NCI-H2227 treated with DMSO at 0.1 percent for 48 hours (cell line): ENCODE measurements at regions not wholly inside any gene's neighbourhood (a gene's known extent, or its start where the extent isn't known, plus 50 kb on each side); places are given as distances from the start of the nearest gene placed in this dataset.
"Not testable (repeated sequence)": the region's sequence is repeated elsewhere in the genome, so short reads cannot be mapped to it uniquely, and the experiment has no call there.

Source experiments
- DNase-seq: peaks from one replicate; lab custom pipeline; 2025; lab: John Stamatoyannopoulos, UW

GRCh38 chr9:81814401-81814793 is 113.8 kb upstream of the SPATA31D4 start:
- DNase-seq = no peak

- peak; percentile 75 for DNase-seq
Observed at GRCh38 chr9:81814794-81815464, 113.3 kb upstream of the SPATA31D4 start.

- peak; percentile 10 for DNase-seq
Observed at GRCh38 chr9:81815781-81816180, 112.4 kb upstream of the SPATA31D4 start.

GRCh38 chr9:81819155-81819554 is 109.1 kb upstream of the SPATA31D4 start:
- DNase-seq = no peak

- DNase-seq = no peak
Observed at GRCh38 chr9:81819859-81820546, 108.2 kb upstream of the SPATA31D4 start.

- DNase-seq = no peak
Observed at GRCh38 chr9:81822301-81822865, 105.8 kb upstream of the SPATA31D4 start.

- DNase-seq = no peak
Observed at GRCh38 chr9:81822967-81823366, 105.3 kb upstream of the SPATA31D4 start.

- no peak for DNase-seq
Observed at GRCh38 chr9:81823672-81824554, 104.3 kb upstream of the SPATA31D4 start.

- DNase-seq = no peak
Observed at GRCh38 chr9:81824802-81825730, 103.2 kb upstream of the SPATA31D4 start.

- no peak for DNase-seq
Observed at GRCh38 chr9:81825846-81826516, 102.2 kb upstream of the SPATA31D4 start.

GRCh38 chr9:81826517-81826906 is 101.7 kb upstream of the SPATA31D4 start:
- DNase-seq = peak; percentile 17

- DNase-seq = no peak
Observed at GRCh38 chr9:81827616-81828296, 100.5 kb upstream of the SPATA31D4 start.

- DNase-seq = no peak
Observed at GRCh38 chr9:81829195-81829882, 98.9 kb upstream of the SPATA31D4 start.

- DNase-seq = not testable (repeated sequence)
Observed at GRCh38 chr9:81830431-81830830, 97.8 kb upstream of the SPATA31D4 start.

- DNase-seq = no peak
Observed at GRCh38 chr9:81832571-81833285, 95.5 kb upstream of the SPATA31D4 start.

- no peak for DNase-seq
Observed at GRCh38 chr9:81833563-81834345, 94.5 kb upstream of the SPATA31D4 start.

GRCh38 chr9:81841333-81841732 is 86.9 kb upstream of the SPATA31D4 start:
- no peak for DNase-seq

GRCh38 chr9:81844131-81844567 is 84.1 kb upstream of the SPATA31D4 start:
- no peak for DNase-seq
